PC-3 (cell line): ENCODE measurements at regions not wholly inside any gene's neighbourhood (a gene's known extent, or its start where the extent isn't known, plus 50 kb on each side); places are given as distances from the start of the nearest gene placed in this dataset.

Experiments used
- ATAC-seq: fragments of 200-7000 bp; cut with Tn5 transposase; 2 replicates; pipeline ENCODE4 v1.9.1; 2020; ENCODE audit warnings: mild to moderate bottlenecking, moderate library complexity
- BruUV-seq: library from RNA; stranded (reverse); fragments of 400-500 nt; replicated peaks from 2 replicates; lab custom pipeline; 2021; lab: Mats Ljungman, UMichigan
- CTCF ChIA-PET: fragments of 300-600 bp; sonication (Branson Sonifier 250); formaldehyde crosslinking; loops from one replicate; lab custom pipeline; 2022; ENCODE audit warnings: antibody characterized with exemption; lab: Charles Lee
- POLR2A ChIA-PET: fragments of 300-600 bp; sonication (Branson Sonifier 250); formaldehyde crosslinking; loops from one replicate; lab custom pipeline; 2022; ENCODE audit warnings: antibody characterized with exemption; ENCODE audit not compliant: unreplicated experiment; lab: Charles Lee
- DNase-seq: peaks from one replicate; pipeline ENCODE4 v3.0.0-alpha.2; 2015
- H2AFZ ChIP-seq: fragments of 300-600 bp; sonication (generic); 2 replicates; pipeline ENCODE4 v1.6.0; 2016; ENCODE audit warnings: antibody characterized with exemption, low read length
- H3F3A ChIP-seq: fragments of 300-600 bp; sonication (generic); one replicate; pipeline ENCODE4 v1.6.0; 2017; ENCODE audit warnings: antibody characterized with exemption, low read length, control low read depth, mild to moderate bottlenecking; ENCODE audit not compliant: unreplicated experiment
- H3K27ac ChIP-seq: fragments of 300-600 bp; sonication (generic); 2 replicates; pipeline ENCODE4 v1.5.1; 2016; ENCODE audit warnings: mild to moderate bottlenecking, low read length
- H3K27me3 ChIP-seq: fragments of 300-600 bp; sonication (generic); 2 replicates; pipeline ENCODE4 v1.6.1; 2016; ENCODE audit warnings: low read length, mixed read lengths
- H3K36me3 ChIP-seq: fragments of 300-600 bp; sonication (generic); 2 replicates; pipeline ENCODE4 v1.6.1; 2016; ENCODE audit warnings: low read depth, mixed run types, low read length, mixed read lengths
- H3K4me1 ChIP-seq: fragments of 300-600 bp; sonication (generic); 2 replicates; pipeline ENCODE4 v1.5.1; 2016; ENCODE audit warnings: low read length; ENCODE audit not compliant: insufficient read depth
- H3K4me2 ChIP-seq: fragments of 300-600 bp; sonication (generic); 2 replicates; pipeline ENCODE4 v1.6.0; 2016; ENCODE audit warnings: low read length
- H3K4me3 ChIP-seq: fragments of 300-600 bp; sonication (generic); 2 replicates; pipeline ENCODE4 v1.5.1; 2016; ENCODE audit warnings: mild to moderate bottlenecking, low read length, mixed read lengths
- H3K79me2 ChIP-seq: fragments of 300-600 bp; sonication (generic); 2 replicates; pipeline ENCODE4 v1.6.1; 2017; ENCODE audit warnings: low read length, mixed read lengths
- H3K9ac ChIP-seq: fragments of 300-600 bp; sonication (generic); 2 replicates; pipeline ENCODE4 v1.6.0; 2016; ENCODE audit warnings: mild to moderate bottlenecking, low read length
- H3K9me2 ChIP-seq: fragments of 300-600 bp; sonication (generic); replicated peaks from 2 replicates; pipeline ENCODE4 v1.6.1; 2016; ENCODE audit warnings: mixed run types, low read length, mixed read lengths
- H3K9me3 ChIP-seq: fragments of 300-600 bp; sonication (generic); 2 replicates; pipeline ENCODE4 v1.6.1; 2016; ENCODE audit warnings: low read length, mixed read lengths
- H4K20me1 ChIP-seq: fragments of 300-600 bp; sonication (generic); 2 replicates; pipeline ENCODE4 v1.6.1; 2016; ENCODE audit warnings: low read length, mixed read lengths
- CTCF ChIP-seq: fragments of 300-600 bp; sonication (generic); conservative IDR thresholded peaks from 2 replicates; pipeline ENCODE4 v1.5.1; 2017; ENCODE audit warnings: antibody characterized with exemption, low read depth, mild to moderate bottlenecking, low read length
- EZH2 ChIP-seq: fragments of 300-600 bp; sonication (generic); IDR thresholded peaks from one replicate; pipeline ENCODE4 v1.6.1; 2017; ENCODE audit warnings: antibody characterized with exemption, mild to moderate bottlenecking, low read length; ENCODE audit not compliant: unreplicated experiment
- EZH2phosphoT487 ChIP-seq: fragments of 300-600 bp; sonication (generic); IDR thresholded peaks from 2 replicates; pipeline ENCODE4 v1.6.1; 2018; ENCODE audit warnings: mild to moderate bottlenecking, antibody characterized with exemption, low read length, borderline replicate concordance
- intact Hi-C: fragments of 100-400 bp; cut with micrococcal nuclease; formaldehyde crosslinking; loops from 2 replicates; pipeline ENCODE4 v1.9.0; 2023

- CTCF ChIA-PET: no interaction called here
- Histone ChIP-seq H3K4me2 (no peak overlapping the region), H3K9me3 (no peaks in the 10 kb centered on the region), H3K9me2 (no peaks in the 10 kb centered on the region), H3K36me3 (no peaks in the 10 kb centered on the region), H2AFZ (no peak overlapping the region), H3K27me3 (peaks cover under 1% of the 10 kb centered on the region; the same call in 1 of the 2 replicates), H3K4me1 (no peaks in the 10 kb centered on the region), H3F3A (no peaks in the 10 kb centered on the region), H3K9ac (no peak overlapping the region), H4K20me1 (no peaks in the 10 kb centered on the region), H3K4me3 (no peak overlapping the region), H3K27ac (no peak overlapping the region), H3K79me2 (no peaks in the 10 kb centered on the region)
- POLR2A ChIA-PET: no interaction called here
- TF ChIP-seq CTCF (no peak), EZH2phosphoT487 (no peak), EZH2 (no peak)
- intact Hi-C loops: no loop called here
- DNase-seq (no peak), ATAC-seq (no peak)
- BruUV-seq: no TSS peak
These were observed 86.7 kb upstream of the TUBA3C start for GRCh38 chr13:19268331-19268730.

- no peaks in the 10 kb centered on the region for H3K79me2 ChIP-seq
- no peak for ATAC-seq
- no peaks in the 10 kb centered on the region for H3K9me3 ChIP-seq
- no peaks in the 10 kb centered on the region for H3K9me2 ChIP-seq
- H3K4me1 ChIP-seq: no peaks in the 10 kb centered on the region
- no peaks in the 10 kb centered on the region for H4K20me1 ChIP-seq
- intact Hi-C loops: no loop called here
- H3K27me3 ChIP-seq: peaks cover 6% of the 10 kb centered on the region; the same call in 1 of the 2 replicates
- no peak overlapping the region for H3K4me3 ChIP-seq
- ChIA-PET POLR2A (no interaction called here), CTCF (no interaction called here)
- no peak overlapping the region for H3K27ac ChIP-seq
- H3K36me3 ChIP-seq: no peaks in the 10 kb centered on the region
- no peak overlapping the region for H2AFZ ChIP-seq
- no peaks in the 10 kb centered on the region for H3F3A ChIP-seq
- BruUV-seq: no TSS peak
- no peak overlapping the region for H3K4me2 ChIP-seq
- TF ChIP-seq EZH2phosphoT487 (no peak), EZH2 (no peak), CTCF (no peak)
- H3K9ac ChIP-seq: no peak overlapping the region
- no peak for DNase-seq
These were observed 86.1 kb upstream of the TUBA3C start for GRCh38 chr13:19267746-19268145.

- no TSS peak for BruUV-seq
These were observed 85.4 kb upstream of the TUBA3C start for GRCh38 chr13:19266979-19267378.

More at GRCh38 chr13:19266979-19267378, 85.4 kb upstream of the TUBA3C start:
- Histone ChIP-seq H3K79me2 (no peaks in the 10 kb centered on the region), H3K9me3 (no peaks in the 10 kb centered on the region), H3K36me3 (no peaks in the 10 kb centered on the region), H3K9me2 (no peaks in the 10 kb centered on the region), H4K20me1 (no peaks in the 10 kb centered on the region), H3F3A (no peaks in the 10 kb centered on the region), H3K4me2 (no peak overlapping the region), H3K27ac (no peak overlapping the region), H2AFZ (no peak overlapping the region), H3K27me3 (peaks cover 6% of the 10 kb centered on the region; the same call in 1 of the 2 replicates), H3K4me1 (no peaks in the 10 kb centered on the region), H3K4me3 (no peak overlapping the region), H3K9ac (no peak overlapping the region)
- TF ChIP-seq EZH2 (no peak), EZH2phosphoT487 (no peak), CTCF (no peak)
- DNase-seq: no peak
- intact Hi-C loops: no loop called here
- ATAC-seq: no peak
- POLR2A ChIA-PET: no interaction called here
- CTCF ChIA-PET: no interaction called here
